ENCODE measurements at regions not wholly inside any gene's neighbourhood (a gene's known extent, or its start where the extent isn't known, plus 50 kb on each side); places are given as distances from the start of the nearest gene placed in this dataset.

DNA sequence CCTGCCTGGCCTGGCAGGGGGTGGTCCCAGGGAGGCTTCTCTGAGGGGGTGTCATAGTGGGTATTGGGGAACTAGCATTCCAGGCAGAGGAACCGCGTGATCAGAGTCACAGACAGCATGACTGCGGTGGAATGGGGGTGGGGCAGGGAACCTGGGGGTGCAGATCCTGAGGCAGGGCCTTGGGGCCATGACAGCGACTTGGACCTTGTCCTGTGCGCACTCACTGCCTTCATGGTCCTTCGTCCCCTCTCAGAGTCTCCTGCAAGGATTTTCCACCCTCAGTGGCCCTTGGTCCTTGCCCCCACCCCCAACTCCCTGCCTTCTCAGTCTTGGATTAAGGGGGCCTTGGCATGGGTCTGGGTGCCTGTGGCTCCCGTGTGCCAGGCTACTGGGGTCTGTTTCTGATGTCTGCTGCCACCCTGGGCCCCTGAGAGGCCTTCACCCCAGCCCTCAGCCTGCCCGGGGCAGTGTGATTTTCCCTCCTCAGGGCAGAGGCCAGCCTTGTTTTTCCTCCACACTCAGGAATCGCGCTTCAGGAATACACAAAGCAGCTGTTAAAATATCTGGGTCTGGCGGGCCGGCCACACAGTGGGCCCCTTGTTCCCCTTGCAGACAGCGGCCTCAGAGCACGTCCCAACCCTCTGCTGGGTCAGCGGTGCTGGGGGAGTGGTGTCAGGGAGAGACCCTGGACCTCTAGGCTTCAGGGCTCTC, 51.6 kb downstream of the GLI2 start:
- TF ChIP-seq MAFK (IDR thresholded peaks at IDR 0.05; ENCODE audit: partially characterized antibody) (no peak), SMC3 (IDR thresholded peaks at IDR 0.05) (no peak), BHLHE40 (IDR thresholded peaks at IDR 0.05; ENCODE audit: low read depth, low read length) (no peak), CHD2 (IDR thresholded peaks at IDR 0.05; ENCODE audit: low read length, partially characterized antibody) (no peak), EP300 (IDR thresholded peaks at IDR 0.05) (no peak), HEYL (CRISPR knock-in tag; IDR thresholded peaks at IDR 0.05) (no peak), JUNB (IDR thresholded peaks at IDR 0.05) (no peak)
- TF ChIP-seq, protein P1, sequence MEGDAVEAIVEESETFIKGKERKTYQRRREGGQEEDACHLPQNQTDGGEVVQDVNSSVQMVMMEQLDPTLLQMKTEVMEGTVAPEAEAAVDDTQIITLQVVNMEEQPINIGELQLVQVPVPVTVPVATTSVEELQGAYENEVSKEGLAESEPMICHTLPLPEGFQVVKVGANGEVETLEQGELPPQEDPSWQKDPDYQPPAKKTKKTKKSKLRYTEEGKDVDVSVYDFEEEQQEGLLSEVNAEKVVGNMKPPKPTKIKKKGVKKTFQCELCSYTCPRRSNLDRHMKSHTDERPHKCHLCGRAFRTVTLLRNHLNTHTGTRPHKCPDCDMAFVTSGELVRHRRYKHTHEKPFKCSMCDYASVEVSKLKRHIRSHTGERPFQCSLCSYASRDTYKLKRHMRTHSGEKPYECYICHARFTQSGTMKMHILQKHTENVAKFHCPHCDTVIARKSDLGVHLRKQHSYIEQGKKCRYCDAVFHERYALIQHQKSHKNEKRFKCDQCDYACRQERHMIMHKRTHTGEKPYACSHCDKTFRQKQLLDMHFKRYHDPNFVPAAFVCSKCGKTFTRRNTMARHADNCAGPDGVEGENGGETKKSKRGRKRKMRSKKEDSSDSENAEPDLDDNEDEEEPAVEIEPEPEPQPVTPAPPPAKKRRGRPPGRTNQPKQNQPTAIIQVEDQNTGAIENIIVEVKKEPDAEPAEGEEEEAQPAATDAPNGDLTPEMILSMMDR (IDR thresholded peaks at IDR 0.05) = no peak
- TF ChIP-seq, protein P2, sequence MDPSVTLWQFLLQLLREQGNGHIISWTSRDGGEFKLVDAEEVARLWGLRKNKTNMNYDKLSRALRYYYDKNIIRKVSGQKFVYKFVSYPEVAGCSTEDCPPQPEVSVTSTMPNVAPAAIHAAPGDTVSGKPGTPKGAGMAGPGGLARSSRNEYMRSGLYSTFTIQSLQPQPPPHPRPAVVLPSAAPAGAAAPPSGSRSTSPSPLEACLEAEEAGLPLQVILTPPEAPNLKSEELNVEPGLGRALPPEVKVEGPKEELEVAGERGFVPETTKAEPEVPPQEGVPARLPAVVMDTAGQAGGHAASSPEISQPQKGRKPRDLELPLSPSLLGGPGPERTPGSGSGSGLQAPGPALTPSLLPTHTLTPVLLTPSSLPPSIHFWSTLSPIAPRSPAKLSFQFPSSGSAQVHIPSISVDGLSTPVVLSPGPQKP (IDR thresholded peaks at IDR 0.05; ENCODE audit: low read depth, low read length) = no peak
